Fibroblast of the aortic adventitia (primary cell): ENCODE measurements at regions not wholly inside any gene's neighbourhood (a gene's known extent, or its start where the extent isn't known, plus 50 kb on each side); places are given as distances from the start of the nearest gene placed in this dataset.
"Not testable (repeated sequence)": the region's sequence is repeated elsewhere in the genome, so short reads cannot be mapped to it uniquely, and the experiment has no call there.

Experiments used
- DNase-seq: peaks from one replicate; pipeline ENCODE4 v3.0.0-alpha.2; 2010; ENCODE audit warnings: low read depth
- H3K4me3 ChIP-seq: 2 replicates; pipeline ENCODE4 v1.5.1; 2011; ENCODE audit warnings: low read depth, mild to moderate bottlenecking, control low read depth, low read length, moderate library complexity
- TF ChIP-seq, protein P1 (sequence below): IDR thresholded peaks from 2 replicates; pipeline ENCODE4 v1.5.1; 2011; ENCODE audit warnings: mild to moderate bottlenecking, low read length, control low read depth, inconsistent platforms; ENCODE audit not compliant: insufficient read depth

DNA sequence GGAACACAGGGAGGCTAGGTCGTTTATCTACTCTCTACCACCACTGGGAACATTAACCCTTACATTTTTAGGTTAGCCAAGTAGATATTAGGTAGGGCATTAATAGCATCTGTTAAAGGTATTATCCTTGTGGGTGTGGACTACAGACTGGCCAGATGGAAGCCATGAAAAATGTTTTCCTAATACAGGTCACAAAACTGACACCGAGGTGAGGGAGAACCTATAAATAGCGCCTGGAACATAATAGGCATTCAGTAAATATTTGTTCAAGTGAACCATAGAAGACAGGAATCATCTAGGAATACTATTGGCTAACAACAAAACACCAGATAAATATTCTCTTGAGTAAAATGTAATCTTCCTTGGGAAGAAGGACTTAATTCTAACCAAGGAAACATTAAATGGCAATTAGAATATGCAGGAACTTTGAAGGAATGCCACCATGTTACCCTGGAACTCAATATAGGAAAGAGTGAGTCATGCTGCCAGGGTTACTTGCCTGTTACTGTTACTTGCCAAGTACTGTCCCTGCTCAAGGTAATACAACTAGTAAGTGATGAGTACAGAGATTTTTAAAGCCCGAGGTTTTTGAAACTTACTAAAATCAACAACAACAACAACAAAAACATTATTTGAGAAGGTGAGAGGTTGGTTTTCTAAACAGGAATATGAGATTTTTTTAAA lies 79.0 kb downstream of the SOX3 start:
- H3K4me3 ChIP-seq, result no peak overlapping the region
- TF ChIP-seq, protein P1, sequence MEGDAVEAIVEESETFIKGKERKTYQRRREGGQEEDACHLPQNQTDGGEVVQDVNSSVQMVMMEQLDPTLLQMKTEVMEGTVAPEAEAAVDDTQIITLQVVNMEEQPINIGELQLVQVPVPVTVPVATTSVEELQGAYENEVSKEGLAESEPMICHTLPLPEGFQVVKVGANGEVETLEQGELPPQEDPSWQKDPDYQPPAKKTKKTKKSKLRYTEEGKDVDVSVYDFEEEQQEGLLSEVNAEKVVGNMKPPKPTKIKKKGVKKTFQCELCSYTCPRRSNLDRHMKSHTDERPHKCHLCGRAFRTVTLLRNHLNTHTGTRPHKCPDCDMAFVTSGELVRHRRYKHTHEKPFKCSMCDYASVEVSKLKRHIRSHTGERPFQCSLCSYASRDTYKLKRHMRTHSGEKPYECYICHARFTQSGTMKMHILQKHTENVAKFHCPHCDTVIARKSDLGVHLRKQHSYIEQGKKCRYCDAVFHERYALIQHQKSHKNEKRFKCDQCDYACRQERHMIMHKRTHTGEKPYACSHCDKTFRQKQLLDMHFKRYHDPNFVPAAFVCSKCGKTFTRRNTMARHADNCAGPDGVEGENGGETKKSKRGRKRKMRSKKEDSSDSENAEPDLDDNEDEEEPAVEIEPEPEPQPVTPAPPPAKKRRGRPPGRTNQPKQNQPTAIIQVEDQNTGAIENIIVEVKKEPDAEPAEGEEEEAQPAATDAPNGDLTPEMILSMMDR, result no peak
- no peak for DNase-seq

DNA sequence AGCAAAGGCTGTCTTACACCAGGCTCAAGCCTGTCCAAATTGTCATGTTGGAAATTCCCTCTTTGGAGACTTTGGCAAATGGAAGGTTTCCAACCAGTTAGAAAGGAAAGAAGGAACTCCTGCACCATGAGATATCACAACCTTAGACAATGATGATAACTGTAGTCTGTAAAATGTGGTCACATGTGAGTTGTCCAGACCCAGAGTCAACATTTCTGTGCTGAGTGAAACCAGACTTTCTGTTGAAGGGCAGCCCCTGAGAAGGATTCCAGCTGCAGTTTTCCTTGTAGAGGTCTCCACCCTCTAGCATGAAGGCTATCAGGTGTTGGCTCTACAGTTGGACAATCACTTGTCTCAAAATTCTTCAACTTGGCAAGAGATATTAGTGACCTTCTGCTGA lies 82.4 kb downstream of the SOX3 start:
- TF ChIP-seq, protein P1, result no peak
- H3K4me3 ChIP-seq, result no peak overlapping the region
- DNase-seq, result no peak

- not testable (repeated sequence) for H3K4me3 ChIP-seq, DNase-seq
Measured at GRCh38 chrX:140402131-140402530, 102.7 kb downstream of the SOX3 start.

- not testable (repeated sequence) for DNase-seq, H3K4me3 ChIP-seq
Measured at GRCh38 chrX:140396326-140396725, 108.5 kb downstream of the SOX3 start.

- TF ChIP-seq, protein P1, result no peak
- H3K4me3 ChIP-seq, result no peak overlapping the region
- DNase-seq, result no peak
Measured at GRCh38 chrX:140393507-140393906, 111.4 kb downstream of the SOX3 start.

GRCh38 chrX:140391313-140391712 lies 113.6 kb downstream of the SOX3 start:
- DNase-seq, result no peak
- no peak overlapping the region for H3K4me3 ChIP-seq
- TF ChIP-seq, protein P1, result no peak

- no peak overlapping the region for H3K4me3 ChIP-seq
- TF ChIP-seq, protein P1, result no peak
- no peak for DNase-seq
Measured at GRCh38 chrX:140389331-140389730, 115.5 kb downstream of the SOX3 start.

GRCh38 chrX:140362861-140363260 lies 142.0 kb downstream of the SOX3 start:
- TF ChIP-seq, protein P1, result no peak
- DNase-seq, result no peak
- no peak overlapping the region for H3K4me3 ChIP-seq
